Right lobe of liver (tissue), 4 donors: ENCODE measurements at regions not wholly inside any gene's neighbourhood (a gene's known extent, or its start where the extent isn't known, plus 50 kb on each side); places are given as distances from the start of the nearest gene placed in this dataset.
"Not testable (repeated sequence)": the region's sequence is repeated elsewhere in the genome, so short reads cannot be mapped to it uniquely, and the experiment has no call there.

Experiments used
- CTCF ChIP-seq, 4 donors: fragments of 200-600 bp in 3 of 4; fragments of 450-650 bp in 1 of 4; IDR thresholded peaks; one replicate each; pipeline versions ENCODE4 v1.5.1 to v1.8.0; 2016 to 2022; ENCODE audit warnings: antibody characterized with exemption in 4 of 4, mild to moderate bottlenecking in 2 of 4
- POLR2A ChIP-seq: fragments of 450-650 bp; IDR thresholded peaks from one replicate; pipeline ENCODE4 v1.6.1; 2017; ENCODE audit warnings: antibody characterized with exemption, mild to moderate bottlenecking
- donor health status: DM: no; HTN: no; CAD: no.
- donor health status: DM: no; HTN: no; CAD: no.
- donor health status: DM: no; HTN: yes; CAD: no.

GRCh38 chr2:17202628-17203027, 315.6 kb downstream of the RAD51AP2 start:
- TF ChIP-seq CTCF (IDR thresholded peaks at IDR 0.05); POLR2A: not testable (repeated sequence)
